H9 (cell line): ENCODE measurements at regions not wholly inside any gene's neighbourhood (a gene's known extent, or its start where the extent isn't known, plus 50 kb on each side); places are given as distances from the start of the nearest gene placed in this dataset.

Experiments used
- DNase-seq: peaks from one replicate; pipeline ENCODE4 v3.0.0-alpha.2; 2017
- H2AFZ ChIP-seq: one replicate; pipeline ENCODE4 v1.6.1; 2013; ENCODE audit warnings: mild to moderate bottlenecking, low read length, control low read depth, moderate library complexity
- H2AK5ac ChIP-seq: 2 replicates; pipeline ENCODE4 v1.6.1; 2013; ENCODE audit warnings: low read length, control low read depth, mixed read lengths; ENCODE audit not compliant: insufficient read length
- H2BK120ac ChIP-seq: one replicate; pipeline ENCODE4 v1.6.1; 2013; ENCODE audit warnings: low read depth, mild to moderate bottlenecking, low read length, control low read depth, inconsistent platforms; ENCODE audit not compliant: poor library complexity, severe bottlenecking
- H2BK12ac ChIP-seq: 2 replicates; pipeline ENCODE4 v1.6.1; 2013; ENCODE audit warnings: low read length, control low read depth, mixed read lengths, low read depth; ENCODE audit not compliant: insufficient read length
- H2BK15ac ChIP-seq: 2 replicates; pipeline ENCODE4 v1.6.1; 2013; ENCODE audit warnings: low read depth, low read length, control low read depth
- H2BK20ac ChIP-seq: one replicate; pipeline ENCODE4 v1.6.1; 2013; ENCODE audit warnings: low read depth, mild to moderate bottlenecking, low read length, control low read depth, inconsistent platforms; ENCODE audit not compliant: poor library complexity, severe bottlenecking
- H2BK5ac ChIP-seq: 2 replicates; pipeline ENCODE4 v1.6.1; 2013; ENCODE audit warnings: low read length, control low read depth, mixed read lengths; ENCODE audit not compliant: insufficient read length
- H3K14ac ChIP-seq: 2 replicates; pipeline ENCODE4 v1.6.1; 2013; ENCODE audit warnings: low read length, control low read depth; ENCODE audit not compliant: insufficient read depth
- H3K18ac ChIP-seq: 2 replicates; pipeline ENCODE4 v1.6.1; 2013; ENCODE audit warnings: low read depth, mild to moderate bottlenecking, mixed read lengths, low read length, control low read depth; ENCODE audit not compliant: insufficient read length
- H3K23ac ChIP-seq: 2 replicates; pipeline ENCODE4 v1.6.1; 2013; ENCODE audit warnings: low read length, control low read depth, mixed read lengths, low read depth; ENCODE audit not compliant: insufficient read length
- H3K23me2 ChIP-seq: 2 replicates; pipeline ENCODE4 v1.6.1; 2013; ENCODE audit warnings: low read depth, mild to moderate bottlenecking, mixed read lengths, low read length, control low read depth; ENCODE audit not compliant: insufficient read length, poor library complexity, severe bottlenecking
- H3K27ac ChIP-seq: 2 replicates; pipeline ENCODE4 v1.5.1; 2013; ENCODE audit warnings: low read length, control low read depth, mixed read lengths, low read depth; ENCODE audit not compliant: insufficient read length
- H3K27me3 ChIP-seq: 2 replicates; pipeline ENCODE4 v1.6.1; 2013; ENCODE audit warnings: low read length, control low read depth, inconsistent platforms; ENCODE audit not compliant: insufficient read depth
- H3K4ac ChIP-seq: 2 replicates; pipeline ENCODE4 v1.6.1; 2013; ENCODE audit warnings: low read depth, mild to moderate bottlenecking, control low read depth, inconsistent platforms, low read length, moderate library complexity
- H3K4me1 ChIP-seq: 2 replicates; pipeline ENCODE4 v1.6.1; 2013; ENCODE audit warnings: low read length, control low read depth, inconsistent platforms; ENCODE audit not compliant: insufficient read depth
- H3K4me2 ChIP-seq: 2 replicates; pipeline ENCODE4 v1.6.1; 2013; ENCODE audit warnings: low read length, control low read depth, mixed read lengths; ENCODE audit not compliant: insufficient read length, insufficient read depth
- H3K56ac ChIP-seq: 2 replicates; pipeline ENCODE4 v1.6.1; 2013; ENCODE audit warnings: low read depth, mild to moderate bottlenecking, mixed read lengths, low read length, control low read depth; ENCODE audit not compliant: insufficient read length
- H3K79me1 ChIP-seq: 2 replicates; pipeline ENCODE4 v1.6.1; 2013; ENCODE audit warnings: low read depth, mild to moderate bottlenecking, moderate library complexity, low read length, control low read depth, inconsistent platforms; ENCODE audit not compliant: insufficient read depth, poor library complexity, severe bottlenecking
- H3K79me2 ChIP-seq: 2 replicates; pipeline ENCODE4 v1.6.1; 2013; ENCODE audit warnings: low read length, control low read depth, inconsistent platforms; ENCODE audit not compliant: insufficient read depth
- H3K9ac ChIP-seq: 2 replicates; pipeline ENCODE4 v1.6.1; 2013; ENCODE audit warnings: low read length, control low read depth, mixed read lengths; ENCODE audit not compliant: insufficient read length; ENCODE audit errors: extremely low read depth
- H3K9me3 ChIP-seq: one replicate; pipeline ENCODE4 v1.6.1; 2013; ENCODE audit warnings: low read depth, low read length, inconsistent platforms; ENCODE audit not compliant: control insufficient read depth
- H3T11ph ChIP-seq: one replicate; pipeline ENCODE4 v1.6.1; 2013; ENCODE audit warnings: mild to moderate bottlenecking, low read length, control low read depth, inconsistent platforms
- H4K20me1 ChIP-seq: one replicate; pipeline ENCODE4 v1.6.1; 2013; ENCODE audit not compliant: control insufficient read depth, insufficient read length, insufficient read depth
- H4K5ac ChIP-seq: 2 replicates; pipeline ENCODE4 v1.6.1; 2013; ENCODE audit warnings: low read depth, mild to moderate bottlenecking, mixed read lengths, low read length, control low read depth; ENCODE audit not compliant: insufficient read length
- H4K8ac ChIP-seq: replicated peaks from 2 replicates; pipeline ENCODE4 v1.6.1; 2013; ENCODE audit warnings: low read length, control low read depth, mixed read lengths, low read depth; ENCODE audit not compliant: insufficient read length
- H4K91ac ChIP-seq: 2 replicates; pipeline ENCODE4 v1.6.1; 2013; ENCODE audit warnings: low read depth, mild to moderate bottlenecking, moderate library complexity, mixed read lengths, low read length, control low read depth; ENCODE audit not compliant: insufficient read length
- H3K27ac Mint-ChIP-seq, 3 experiments: 2 replicates in 2 of 3; 3 replicates in 1 of 3; pipeline ENCODE4 v1.8.0; 2020 to 2021; ENCODE audit warnings: mixed read lengths in 3 of 3, mild to moderate bottlenecking in 1 of 3, moderate library complexity in 1 of 3
- H3K27me3 Mint-ChIP-seq: 2 replicates; pipeline ENCODE4 v1.8.0; 2021; ENCODE audit warnings: low read depth, mild to moderate bottlenecking, moderate library complexity, mixed read lengths
- H3K36me3 Mint-ChIP-seq, 3 experiments: 2 replicates in 2 of 3; 3 replicates in 1 of 3; pipeline ENCODE4 v1.8.0; 2020 to 2021; ENCODE audit warnings: low read depth in 3 of 3, mixed read lengths in 3 of 3; ENCODE audit not compliant: insufficient read depth in 1 of 3
- H3K4me1 Mint-ChIP-seq, 2 experiments: 2 replicates each; pipeline ENCODE4 v1.8.0; 2020; ENCODE audit warnings: mixed read lengths in 2 of 2
- H3K4me3 Mint-ChIP-seq, 2 experiments: 2 replicates in 1 of 2; 3 replicates in 1 of 2; pipeline ENCODE4 v1.8.0; 2020 to 2021; ENCODE audit warnings: mild to moderate bottlenecking in 2 of 2, mixed read lengths in 2 of 2, moderate library complexity in 1 of 2
- H3K9me3 Mint-ChIP-seq, 2 experiments: 2 replicates in 1 of 2; 3 replicates in 1 of 2; pipeline ENCODE4 v1.8.0; 2020; ENCODE audit warnings: mild to moderate bottlenecking in 2 of 2, mixed read lengths in 2 of 2, moderate library complexity in 1 of 2
- WGBS: extraction: QIAGEN DNeasy Blood & Tissue Kit; methylation state at CpG from one replicate; pipeline ENCODE4 v1.1.7; 2013; ENCODE audit warnings: missing lambda C conversion rate, low lambda C conversion rate, mixed read lengths; ENCODE audit not compliant: insufficient read length; ENCODE audit errors: extremely low coverage; 5-methylcytosine and 5-hydroxymethylcytosine counted together
- TF ChIP-seq, protein P1 (sequence below): fragments of 200-600 bp; sonication (generic); conservative IDR thresholded peaks from 3 replicates; pipeline ENCODE4 v1.8.0; 2021; ENCODE audit warnings: antibody characterized with exemption, mild to moderate bottlenecking

DNA sequence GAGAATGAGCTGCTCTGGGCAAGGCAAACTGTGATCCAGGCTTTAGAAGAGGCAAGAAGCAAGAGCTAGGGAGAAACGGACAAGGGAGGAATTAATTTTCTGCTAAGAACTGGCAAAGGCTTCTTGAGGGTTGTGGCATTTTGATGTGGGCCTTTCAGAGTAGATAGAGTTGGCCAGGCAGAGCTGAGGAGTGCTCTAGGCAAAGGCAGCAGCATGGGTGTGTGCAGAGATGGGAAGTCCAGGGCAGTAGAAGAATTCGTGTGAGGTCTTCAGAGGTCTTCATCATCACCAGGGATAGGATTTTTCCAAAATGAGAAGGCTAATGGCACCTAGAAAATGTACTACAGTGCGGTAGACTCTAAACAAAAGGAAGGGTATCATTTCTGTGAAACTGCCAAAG, 237.8 kb downstream of the LTN1 start:
- Histone ChIP-seq H4K91ac (no peak overlapping the region), H3K4me2 (no peak overlapping the region), H3T11ph (no peak overlapping the region), H3K23me2 (no peaks in the 10 kb centered on the region), H2BK20ac (no peak overlapping the region), H3K27me3 (no peaks in the 10 kb centered on the region), H3K79me1 (no peaks in the 10 kb centered on the region), H3K79me2 (no peaks in the 10 kb centered on the region), H3K9ac (no peak overlapping the region), H2BK15ac (no peak overlapping the region), H2BK5ac (no peak overlapping the region), H3K4me1 (no peaks in the 10 kb centered on the region; the same call in 1 of the 2 replicates), H4K8ac (no peak overlapping the region), H2AFZ (no peak overlapping the region), H2BK120ac (no peak overlapping the region), H3K18ac (no peak overlapping the region), H4K20me1 (no peaks in the 10 kb centered on the region), H3K4ac (no peak overlapping the region), H4K5ac (no peak overlapping the region), H3K14ac (no peak overlapping the region), H3K56ac (no peak overlapping the region), H3K9me3 (no peaks in the 10 kb centered on the region), H2AK5ac (no peak overlapping the region), H3K27ac (no peak overlapping the region), H3K23ac (no peak overlapping the region), H2BK12ac (no peak overlapping the region)
- no CpG with 5 or more reads among the region's 3 CpGs for WGBS
- peak overlapping the region in 2 of 3 experiments; percentile 31 to 42; a peak in 4 of 7 replicates for H3K27ac Mint-ChIP-seq
- peaks cover 5 to 10% of the 10 kb centered on the region in 2 experiments for H3K4me1 Mint-ChIP-seq
- no peaks in the 10 kb centered on the region for H3K27me3 Mint-ChIP-seq
- TF ChIP-seq, protein P1, sequence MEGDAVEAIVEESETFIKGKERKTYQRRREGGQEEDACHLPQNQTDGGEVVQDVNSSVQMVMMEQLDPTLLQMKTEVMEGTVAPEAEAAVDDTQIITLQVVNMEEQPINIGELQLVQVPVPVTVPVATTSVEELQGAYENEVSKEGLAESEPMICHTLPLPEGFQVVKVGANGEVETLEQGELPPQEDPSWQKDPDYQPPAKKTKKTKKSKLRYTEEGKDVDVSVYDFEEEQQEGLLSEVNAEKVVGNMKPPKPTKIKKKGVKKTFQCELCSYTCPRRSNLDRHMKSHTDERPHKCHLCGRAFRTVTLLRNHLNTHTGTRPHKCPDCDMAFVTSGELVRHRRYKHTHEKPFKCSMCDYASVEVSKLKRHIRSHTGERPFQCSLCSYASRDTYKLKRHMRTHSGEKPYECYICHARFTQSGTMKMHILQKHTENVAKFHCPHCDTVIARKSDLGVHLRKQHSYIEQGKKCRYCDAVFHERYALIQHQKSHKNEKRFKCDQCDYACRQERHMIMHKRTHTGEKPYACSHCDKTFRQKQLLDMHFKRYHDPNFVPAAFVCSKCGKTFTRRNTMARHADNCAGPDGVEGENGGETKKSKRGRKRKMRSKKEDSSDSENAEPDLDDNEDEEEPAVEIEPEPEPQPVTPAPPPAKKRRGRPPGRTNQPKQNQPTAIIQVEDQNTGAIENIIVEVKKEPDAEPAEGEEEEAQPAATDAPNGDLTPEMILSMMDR = no peak
- no peaks in the 10 kb centered on the region for H3K36me3 Mint-ChIP-seq
- peaks cover 0 to 2% of the 10 kb centered on the region in 2 experiments; a peak in 2 of 5 replicates for H3K9me3 Mint-ChIP-seq
- H3K4me3 Mint-ChIP-seq = no peak overlapping the region
- no peak for DNase-seq
